Mesodermal cell (in vitro differentiated cells): ENCODE measurements at regions not wholly inside any gene's neighbourhood (a gene's known extent, or its start where the extent isn't known, plus 50 kb on each side); places are given as distances from the start of the nearest gene placed in this dataset.

Experiments
- H3K27ac ChIP-seq: 2 replicates; pipeline ENCODE4 v1.7.0; 2013; ENCODE audit warnings: mild to moderate bottlenecking, low read depth, low read length, moderate library complexity; ENCODE audit not compliant: severe bottlenecking
- H3K36me3 ChIP-seq: 2 replicates; pipeline ENCODE4 v1.7.1; 2013; ENCODE audit warnings: mild to moderate bottlenecking, low read length, moderate library complexity; ENCODE audit not compliant: control insufficient read depth, insufficient read depth
- H3K4me1 ChIP-seq: one replicate; pipeline ENCODE4 v1.7.1; 2013; ENCODE audit warnings: mild to moderate bottlenecking, low read length; ENCODE audit not compliant: insufficient read depth, control insufficient read depth, poor library complexity, severe bottlenecking
- H3K4me3 ChIP-seq: 2 replicates; pipeline ENCODE4 v1.7.0; 2013; ENCODE audit warnings: low read length, control low read depth, mild to moderate bottlenecking; ENCODE audit not compliant: insufficient read depth, poor library complexity, severe bottlenecking; ENCODE audit errors: extremely low read depth
- H3K9me3 ChIP-seq: 2 replicates; pipeline ENCODE4 v1.7.1; 2013; ENCODE audit warnings: mild to moderate bottlenecking, low read length, moderate library complexity; ENCODE audit not compliant: control insufficient read depth
- WGBS, 2 experiments: methylation state at CpG; one replicate each; pipeline ENCODE4 v1.1.5; 2013; ENCODE audit warnings: missing lambda C conversion rate in 2 of 2; ENCODE audit not compliant: insufficient coverage in 2 of 2; 5-methylcytosine and 5-hydroxymethylcytosine counted together

GRCh38 chr1:232252546-232253118 is 377.3 kb downstream of the SIPA1L2 start:
- Histone ChIP-seq H3K9me3 (no peaks in the 10 kb centered on the region), H3K27ac (no peak overlapping the region), H3K36me3 (no peaks in the 10 kb centered on the region), H3K4me3 (no peak overlapping the region), H3K4me1 (peaks cover 4% of the 10 kb centered on the region)
- WGBS, 2 experiments, result 11 to 45% methylated on average over 1 to 7 of the region's 11 CpGs

DNA sequence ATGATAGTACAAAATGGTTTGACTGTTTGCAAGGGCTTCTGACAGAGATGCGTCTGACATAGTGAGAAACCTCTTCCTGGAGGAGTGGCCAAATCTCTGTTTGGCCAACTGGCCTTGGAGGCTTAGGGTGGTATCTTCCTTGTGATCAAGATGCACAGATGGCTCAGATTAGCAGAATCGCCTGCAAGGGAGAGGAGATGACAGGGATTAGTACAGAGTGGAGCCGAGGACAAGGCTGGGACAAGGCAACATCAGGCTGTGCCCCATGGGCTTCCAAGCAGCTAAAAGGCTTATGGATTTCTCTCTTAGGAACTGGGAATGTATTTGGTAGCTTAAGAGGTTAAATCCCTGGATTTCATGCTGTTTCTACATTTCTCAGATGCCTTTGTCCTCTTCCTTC is 379.1 kb downstream of the SIPA1L2 start:
- H3K36me3 ChIP-seq, result no peaks in the 10 kb centered on the region
- WGBS, 2 experiments, result 72 to 80% methylated on average over 3 of the region's 3 CpGs

DNA sequence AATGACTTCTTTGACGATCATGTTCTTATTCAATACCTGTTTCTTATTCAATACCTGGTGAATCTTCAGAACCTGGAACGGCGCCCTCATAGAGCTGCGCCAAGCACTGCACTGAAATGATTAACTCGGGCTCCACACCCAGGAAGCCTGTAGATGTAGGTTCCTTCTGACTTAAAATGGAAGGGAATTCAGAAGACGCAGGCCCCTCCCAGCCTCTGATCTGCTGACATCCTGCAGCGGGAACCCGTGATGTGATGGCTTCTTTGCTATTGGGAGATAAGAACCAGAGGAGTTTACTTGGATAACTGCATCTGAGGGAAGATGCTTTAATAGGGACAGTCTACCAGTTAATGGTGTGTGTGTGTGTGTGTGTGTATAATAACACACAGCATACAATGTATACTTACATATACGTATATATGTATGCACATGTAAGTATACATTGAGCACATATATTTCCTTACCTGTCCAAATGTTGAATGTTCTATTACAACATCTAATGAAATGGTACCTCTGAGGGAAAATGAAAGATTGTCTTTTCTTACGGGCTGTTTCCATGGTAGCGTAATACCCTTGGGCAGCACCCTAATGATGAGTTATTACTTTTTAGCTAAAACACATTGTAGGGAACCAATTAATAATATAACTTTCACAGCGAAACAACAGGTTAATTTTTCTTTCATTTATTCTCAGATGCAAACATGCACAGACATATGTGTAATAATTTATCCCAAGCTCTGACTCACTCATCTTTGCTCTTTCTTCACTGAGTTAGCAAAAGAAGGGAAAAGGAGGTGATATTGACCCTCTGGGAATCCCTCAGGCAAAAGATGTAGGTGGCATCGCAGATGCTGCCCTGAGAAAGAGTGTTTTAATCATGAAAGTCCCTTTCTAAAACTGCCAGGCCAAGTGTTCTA is 379.8 kb downstream of the SIPA1L2 start:
- Histone ChIP-seq H3K27ac (no peak overlapping the region), H3K4me3 (no peak overlapping the region), H3K9me3 (no peaks in the 10 kb centered on the region), H3K36me3 (no peaks in the 10 kb centered on the region), H3K4me1 (peaks cover 4% of the 10 kb centered on the region)
- whole genome bisulfite sequencing, 2 experiments, result 70 to 71% methylated on average over 6 to 9 of the region's 13 CpGs

More for the DNA sequence above, 379.1 kb downstream of the SIPA1L2 start:
- Histone ChIP-seq H3K27ac (no peak overlapping the region), H3K4me1 (peaks cover 4% of the 10 kb centered on the region), H3K4me3 (no peak overlapping the region), H3K9me3 (no peaks in the 10 kb centered on the region)

GRCh38 chr1:232249339-232249738 is 380.6 kb downstream of the SIPA1L2 start:
- WGBS, 2 experiments, result 100% methylated on average over 1 of the region's 2 CpGs
- Histone ChIP-seq H3K4me1 (peaks cover 4% of the 10 kb centered on the region), H3K36me3 (no peaks in the 10 kb centered on the region), H3K9me3 (no peaks in the 10 kb centered on the region), H3K4me3 (no peak overlapping the region), H3K27ac (no peak overlapping the region)

- no peaks in the 10 kb centered on the region for H3K9me3 ChIP-seq
- H3K36me3 ChIP-seq, result no peaks in the 10 kb centered on the region
- no peak overlapping the region for H3K4me3 ChIP-seq
- WGBS, 2 experiments, result 42 to 84% methylated on average over 1 to 2 of the region's 5 CpGs
- H3K4me1 ChIP-seq, result peaks cover 4% of the 10 kb centered on the region
- H3K27ac ChIP-seq, result no peak overlapping the region
Observed at GRCh38 chr1:232248276-232248820, 381.6 kb downstream of the SIPA1L2 start.

DNA sequence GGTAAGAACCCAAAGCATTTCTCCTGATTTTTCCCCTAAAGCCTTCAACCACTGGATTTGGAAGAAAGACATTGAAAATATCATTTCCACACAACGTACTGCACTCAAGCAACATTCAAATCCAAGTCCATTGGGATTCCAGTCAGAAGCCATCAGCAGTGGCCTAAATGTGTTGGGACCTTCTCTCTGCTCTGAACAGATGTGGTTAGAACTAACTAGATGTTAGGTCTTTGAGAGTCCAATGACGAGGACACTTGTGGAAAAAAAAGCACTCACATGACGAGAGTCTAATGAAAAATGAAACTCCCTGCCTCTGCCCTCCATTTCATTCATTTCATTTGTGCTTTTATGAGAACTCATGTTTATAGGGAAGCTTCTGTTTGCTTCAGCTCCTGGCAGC is 382.3 kb downstream of the SIPA1L2 start:
- 94 to 100% methylated on average over 1 to 3 of the region's 3 CpGs for WGBS, 2 experiments
- Histone ChIP-seq H3K36me3 (no peaks in the 10 kb centered on the region), H3K9me3 (no peaks in the 10 kb centered on the region), H3K4me1 (peaks cover 4% of the 10 kb centered on the region), H3K27ac (no peak overlapping the region), H3K4me3 (no peak overlapping the region)

DNA sequence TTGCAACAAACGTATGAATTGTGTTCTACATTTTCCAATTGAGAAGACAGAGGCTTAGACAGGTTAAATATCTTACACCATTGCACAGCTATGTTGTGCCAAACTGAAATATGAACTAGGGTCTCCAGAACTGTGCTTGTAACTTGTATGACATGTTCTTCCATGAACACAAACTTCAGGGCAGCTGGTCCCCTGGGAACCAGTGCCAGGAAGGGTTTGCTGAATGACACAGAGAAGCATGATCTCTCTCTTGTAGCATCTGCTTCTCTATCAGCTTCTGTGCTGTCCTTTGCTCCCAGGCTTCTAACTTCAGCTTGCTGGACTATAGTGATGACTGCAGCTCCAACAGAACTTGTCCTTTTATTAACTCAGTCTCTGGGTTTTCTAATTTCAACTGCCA is 385.5 kb downstream of the SIPA1L2 start:
- H3K4me1 ChIP-seq, result peaks cover under 1% of the 10 kb centered on the region
- H3K4me3 ChIP-seq, result no peak overlapping the region
- H3K9me3 ChIP-seq, result no peaks in the 10 kb centered on the region
- H3K36me3 ChIP-seq, result no peaks in the 10 kb centered on the region
- no CpG with 5 or more reads among the region's 1 CpG for WGBS, 2 experiments
- H3K27ac ChIP-seq, result no peak overlapping the region

- H3K4me3 ChIP-seq, result no peak overlapping the region
- no peaks in the 10 kb centered on the region for H3K4me1 ChIP-seq
- 92 to 100% methylated on average over 2 to 4 of the region's 6 CpGs for WGBS, 2 experiments
- no peaks in the 10 kb centered on the region for H3K36me3 ChIP-seq
- no peaks in the 10 kb centered on the region for H3K9me3 ChIP-seq
- no peak overlapping the region for H3K27ac ChIP-seq
Observed at GRCh38 chr1:232239998-232240397, 389.9 kb downstream of the SIPA1L2 start.

DNA sequence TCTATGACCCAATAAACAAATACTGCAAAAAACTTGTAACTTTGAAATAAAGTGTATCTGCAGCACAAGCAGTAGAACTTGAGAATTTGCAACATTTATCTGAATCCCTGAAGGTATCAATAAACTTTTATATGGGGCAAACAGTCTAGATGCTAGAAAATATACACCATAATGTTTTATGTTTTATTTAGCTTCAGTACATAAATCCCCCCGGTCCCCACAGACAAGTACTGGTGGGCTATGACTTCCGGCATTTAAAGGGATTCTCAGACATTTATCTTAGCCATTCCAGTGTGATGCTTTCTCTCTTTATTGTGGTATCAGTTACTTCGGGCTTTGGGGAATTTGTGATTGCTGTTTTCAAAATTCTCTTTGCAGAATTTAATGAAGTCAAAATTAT is 390.4 kb downstream of the SIPA1L2 start:
- H3K4me3 ChIP-seq, result no peak overlapping the region
- WGBS, 2 experiments, result 100% methylated on average over 1 of the region's 3 CpGs; no CpG with 5 or more reads in 1 of the 2 experiments
- H3K4me1 ChIP-seq, result no peaks in the 10 kb centered on the region

DNA sequence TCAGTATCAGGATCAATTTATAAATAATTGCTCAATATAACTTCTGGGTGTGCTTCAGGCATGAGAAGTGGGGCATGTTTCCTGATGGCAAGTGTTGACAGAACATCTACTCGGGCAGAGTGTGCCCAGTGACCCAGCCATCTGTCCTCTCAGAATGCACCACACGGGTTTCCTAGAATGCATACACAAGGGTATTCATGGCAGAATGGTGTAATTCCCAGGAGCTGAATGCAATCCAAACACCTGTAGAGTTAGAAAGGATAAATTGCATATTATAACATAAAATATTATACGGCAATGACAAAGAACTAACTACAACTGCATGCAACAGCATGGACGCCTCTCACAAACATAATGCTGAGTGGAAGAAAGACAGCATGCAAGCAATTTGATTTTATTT is 391.9 kb downstream of the SIPA1L2 start:
- Histone ChIP-seq H3K4me1 (no peaks in the 10 kb centered on the region), H3K27ac (no peak overlapping the region), H3K9me3 (no peaks in the 10 kb centered on the region), H3K4me3 (no peak overlapping the region), H3K36me3 (no peaks in the 10 kb centered on the region)
- 83 to 100% methylated on average over 1 of the region's 4 CpGs for WGBS, 2 experiments

More for the DNA sequence above, 390.4 kb downstream of the SIPA1L2 start:
- Histone ChIP-seq H3K9me3 (no peaks in the 10 kb centered on the region), H3K27ac (no peak overlapping the region), H3K36me3 (no peaks in the 10 kb centered on the region)
